GM21447 (cell line): ENCODE measurements at regions not wholly inside any gene's neighbourhood (a gene's known extent, or its start where the extent isn't known, plus 50 kb on each side); places are given as distances from the start of the nearest gene placed in this dataset.

Experiments
- ATAC-seq: cut with Tn5 transposase; IDR thresholded peaks from one replicate; pipeline ENCODE4 v1.9.1; 2021; ENCODE audit not compliant: unreplicated experiment

- ATAC-seq = no peak
Measured at GRCh38 chr11:27783701-27784355, 83.6 kb upstream of the BDNF start.

GRCh38 chr11:27777033-27777432 lies 76.8 kb upstream of the BDNF start:
- no peak for ATAC-seq

GRCh38 chr11:27773884-27774283 lies 73.6 kb upstream of the BDNF start:
- ATAC-seq = no peak

DNA sequence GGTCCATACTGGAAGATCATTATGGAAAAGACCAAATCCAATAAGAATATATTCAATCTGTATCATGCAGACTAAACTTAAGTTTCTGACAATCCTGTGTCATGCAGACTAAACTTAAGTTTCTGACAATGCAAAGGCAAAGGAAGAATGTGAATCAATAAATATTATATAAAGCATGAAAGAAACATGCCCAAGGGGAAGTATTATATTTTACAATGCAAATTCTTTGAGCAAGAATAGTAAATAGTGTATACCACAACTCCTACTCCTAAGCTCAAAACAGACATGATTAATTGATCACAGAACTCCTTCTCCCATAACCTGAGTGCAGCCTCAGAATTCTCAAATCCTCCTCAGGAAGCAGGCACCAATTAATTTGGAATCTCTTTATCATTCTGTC lies 71.3 kb upstream of the BDNF start:
- no peak for ATAC-seq

DNA sequence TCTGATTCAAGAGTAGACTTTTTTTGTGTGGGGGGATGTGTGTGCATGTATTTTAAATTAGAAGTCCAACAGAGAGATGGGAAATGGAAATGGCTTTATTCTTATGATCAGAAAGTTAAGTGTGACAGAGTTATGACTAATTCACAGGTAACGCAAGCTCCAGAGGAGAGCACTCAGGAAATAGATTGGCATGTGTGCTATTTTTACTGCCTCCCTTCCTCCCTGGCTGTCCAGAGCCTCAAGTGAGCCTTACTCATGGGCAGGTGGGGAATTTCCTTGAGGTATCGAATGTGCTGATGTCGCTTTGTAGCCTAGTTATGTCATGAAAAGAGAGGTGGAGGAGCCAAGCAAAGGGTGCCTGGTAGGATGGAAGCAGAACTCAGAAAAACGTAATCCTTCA lies 70.3 kb upstream of the BDNF start:
- ATAC-seq = no peak

DNA sequence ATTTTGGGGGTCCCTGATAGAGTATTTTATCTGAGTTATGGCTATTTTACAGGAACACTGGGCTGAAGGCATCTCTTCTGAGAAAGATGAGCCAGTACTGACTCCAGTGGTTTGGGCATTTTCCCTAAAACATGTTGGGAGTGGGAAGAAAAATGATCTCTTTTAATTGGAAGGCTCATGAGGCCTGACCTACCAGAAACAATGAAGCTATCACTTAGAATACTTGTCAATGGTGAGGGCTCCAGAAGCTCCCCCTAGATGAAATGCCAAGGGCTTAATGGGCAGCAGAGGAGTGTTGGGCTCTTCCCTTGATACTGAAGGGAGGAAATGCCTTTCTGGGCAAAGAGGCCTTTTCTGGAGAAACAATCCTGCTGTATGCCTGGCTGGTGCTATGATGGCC lies 63.5 kb upstream of the BDNF start:
- no peak for ATAC-seq

DNA sequence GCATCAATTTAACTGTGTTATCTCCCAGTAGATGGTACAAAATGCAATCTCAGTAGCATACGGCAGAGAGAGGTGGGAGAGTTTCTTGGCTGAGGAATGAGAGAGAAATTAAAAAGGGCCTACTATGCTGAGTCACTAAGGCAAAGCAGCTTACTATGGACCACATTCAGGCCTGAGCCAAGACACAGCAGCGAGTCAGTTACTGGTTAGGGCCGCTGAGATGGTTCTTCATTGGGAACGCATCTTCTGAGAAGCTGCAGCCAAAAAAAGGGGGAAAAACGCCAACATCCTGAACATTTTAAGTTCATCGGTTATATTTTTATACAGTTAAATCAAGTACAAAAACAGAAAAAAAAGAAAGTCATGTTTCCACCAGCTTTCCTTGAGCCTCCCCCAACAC lies 61.1 kb upstream of the BDNF start:
- no peak for ATAC-seq

GRCh38 chr11:27757953-27758352 lies 57.7 kb upstream of the BDNF start:
- no peak for ATAC-seq

GRCh38 chr11:27754035-27755017 lies 54.1 kb upstream of the BDNF start:
- no peak for ATAC-seq
